HTR-8/SVneo (cell line): ENCODE measurements at regions not wholly inside any gene's neighbourhood (a gene's known extent, or its start where the extent isn't known, plus 50 kb on each side); places are given as distances from the start of the nearest gene placed in this dataset.
"Not testable (repeated sequence)": the region's sequence is repeated elsewhere in the genome, so short reads cannot be mapped to it uniquely, and the experiment has no call there.

Experiments used
- DNase-seq: peaks from one replicate; pipeline ENCODE4 v3.0.0; 2011; ENCODE audit warnings: low spot score, mixed read lengths; ENCODE audit not compliant: insufficient read length
- FAIRE-seq: peaks from 2 replicates; lab custom pipeline; 2011; peaks lifted over from hg19 to GRCh38; lab: Jason Lieb, UNC

DNA sequence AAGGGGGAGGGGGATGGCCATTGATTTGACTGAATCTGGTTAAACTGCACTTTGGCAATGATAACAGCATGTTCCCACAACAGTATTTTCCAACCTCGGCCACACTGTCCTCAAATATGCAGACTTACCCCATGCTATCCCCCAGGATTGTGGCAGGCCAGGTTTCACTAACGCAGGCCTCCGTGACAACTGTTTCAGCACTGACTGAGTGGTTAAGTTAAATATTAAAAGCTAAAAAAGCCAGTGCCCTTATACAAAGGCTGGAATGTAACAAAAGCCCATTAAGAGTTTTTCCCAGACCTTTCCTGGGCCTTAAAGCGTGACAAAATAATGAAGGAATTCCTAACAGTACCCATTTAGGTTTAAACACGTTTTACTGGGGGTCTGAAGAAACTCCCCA is 202.9 kb downstream of the USP25 start:
- DNase-seq (no peak), FAIRE-seq (no peak)

GRCh38 chr21:15935530-15935929 is 205.7 kb downstream of the USP25 start:
- FAIRE-seq (no peak), DNase-seq (no peak)

- FAIRE-seq (no peak), DNase-seq (no peak)
Measured at GRCh38 chr21:15943009-15943666, 213.4 kb downstream of the USP25 start.

DNA sequence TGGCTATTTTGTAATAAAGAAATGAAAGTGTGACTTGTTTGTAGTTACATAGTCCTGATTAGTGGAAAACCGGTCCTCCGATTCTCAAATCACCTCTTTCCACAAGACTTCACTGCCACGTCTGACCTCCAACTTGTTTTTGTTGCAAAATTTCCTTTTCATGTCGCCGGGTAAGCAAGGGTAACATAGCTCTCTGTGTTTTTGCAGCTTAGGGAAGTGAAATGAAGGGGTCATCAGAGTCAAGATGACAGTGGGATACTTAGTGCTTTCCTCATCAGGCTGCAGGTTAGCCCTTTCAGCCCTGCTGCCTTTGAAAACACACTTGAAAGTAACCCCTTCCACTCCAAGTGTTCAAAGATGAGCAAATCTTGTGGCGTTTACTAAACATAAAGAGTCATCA is 217.9 kb downstream of the USP25 start:
- FAIRE-seq (no peak), DNase-seq (no peak)

- DNase-seq, result no peak
- FAIRE-seq, result no peak
Measured at GRCh38 chr21:15953551-15954116, 223.9 kb downstream of the USP25 start.

DNA sequence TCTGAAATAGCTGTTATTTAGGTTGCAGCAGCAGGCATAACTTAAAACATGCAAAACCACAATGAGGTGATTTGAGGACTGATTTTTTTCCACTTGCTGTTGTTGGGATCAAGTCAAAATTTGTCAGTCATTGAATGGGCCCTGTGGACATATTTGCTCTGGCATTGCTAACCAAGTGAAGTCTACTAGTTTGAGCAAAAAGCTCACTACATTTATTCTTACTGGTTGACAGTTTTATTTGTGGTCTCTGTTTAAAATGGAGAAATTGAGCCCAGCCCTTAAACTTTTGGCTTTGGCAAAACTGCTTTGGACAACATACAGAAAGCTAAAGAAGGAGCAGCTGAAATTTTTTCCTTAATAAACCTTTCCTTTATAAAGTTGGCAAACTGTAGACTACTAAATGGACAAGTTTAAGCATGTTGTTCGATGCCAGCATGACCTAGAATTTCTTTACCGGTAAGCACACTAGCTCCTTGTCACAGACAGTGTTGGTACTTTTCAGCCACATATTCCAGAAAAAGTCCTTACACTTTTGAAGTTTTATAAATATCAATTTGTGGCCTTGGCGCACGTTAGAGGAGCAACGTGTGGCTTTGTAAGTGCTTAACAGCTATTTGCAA is 234.6 kb downstream of the USP25 start:
- DNase-seq (no peak), FAIRE-seq (no peak)

- FAIRE-seq (no peak), DNase-seq (no peak)
Measured at GRCh38 chr21:15966231-15966630, 236.4 kb downstream of the USP25 start.

DNA sequence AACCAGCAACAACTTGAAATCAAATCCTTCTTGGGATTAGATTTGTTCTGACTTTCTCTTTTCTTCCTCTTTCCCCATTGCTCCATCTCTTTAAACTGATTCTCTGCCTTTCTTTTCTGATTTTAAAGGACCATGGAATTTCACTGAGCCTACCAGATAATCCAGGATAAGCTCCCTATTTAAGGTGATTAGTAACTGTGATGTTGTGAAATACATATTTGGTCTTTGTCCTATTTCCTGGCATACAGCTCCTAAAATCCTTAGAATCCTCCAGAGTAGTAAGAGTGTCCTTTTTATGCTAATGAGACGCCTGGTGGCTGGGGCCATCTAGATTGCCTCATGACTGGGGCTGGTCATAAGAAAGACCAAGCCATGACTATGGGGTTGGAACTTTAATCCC is 236.9 kb downstream of the USP25 start:
- no peak for FAIRE-seq
- DNase-seq, result no peak

DNA sequence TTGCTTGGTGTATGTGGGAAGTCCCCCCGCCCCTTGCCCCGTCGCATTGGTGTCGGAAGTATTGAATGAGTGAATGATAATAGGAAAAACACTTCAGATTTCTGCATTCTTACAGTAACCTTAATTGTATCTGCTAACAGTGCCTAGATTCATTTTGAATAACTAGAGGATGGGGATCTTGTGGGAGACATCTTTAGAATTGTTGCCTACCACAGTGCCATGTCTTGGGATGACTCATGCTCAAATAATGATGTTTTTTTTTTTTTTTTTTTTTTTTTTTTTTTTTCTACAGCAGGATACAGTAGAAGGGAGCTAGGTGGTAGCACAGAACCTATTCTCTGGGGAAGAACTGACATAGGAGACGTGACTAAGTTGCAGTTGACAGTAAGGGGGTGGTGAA is 237.9 kb downstream of the USP25 start:
- FAIRE-seq (no peak), DNase-seq (peak; percentile 34)

DNA sequence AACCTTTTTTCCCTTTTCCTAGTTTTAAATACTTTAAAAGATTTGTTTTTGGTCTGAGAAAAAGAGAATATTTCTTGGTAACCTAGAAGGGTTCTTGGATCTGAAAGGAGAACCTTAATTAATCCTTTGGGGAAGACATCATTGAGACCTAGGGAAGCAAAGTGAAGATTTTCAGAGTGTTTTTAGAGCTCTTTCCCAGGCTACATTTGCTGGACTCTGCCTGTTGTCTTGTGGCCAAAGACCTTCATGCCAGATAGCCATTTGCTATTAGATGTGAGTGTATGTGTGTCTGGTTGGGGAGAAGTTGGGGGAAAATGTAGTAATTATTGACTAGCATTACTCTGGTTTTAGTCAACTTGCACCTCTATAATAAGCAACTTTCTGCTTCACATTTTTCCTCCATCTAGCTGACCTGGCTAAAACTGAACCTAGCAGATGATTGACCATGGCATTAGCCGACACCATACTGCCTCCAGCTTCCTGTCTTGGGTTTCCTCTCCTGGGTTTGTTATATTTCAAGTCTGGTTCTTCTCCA is 239.1 kb downstream of the USP25 start:
- DNase-seq (no peak), FAIRE-seq (no peak)

DNA sequence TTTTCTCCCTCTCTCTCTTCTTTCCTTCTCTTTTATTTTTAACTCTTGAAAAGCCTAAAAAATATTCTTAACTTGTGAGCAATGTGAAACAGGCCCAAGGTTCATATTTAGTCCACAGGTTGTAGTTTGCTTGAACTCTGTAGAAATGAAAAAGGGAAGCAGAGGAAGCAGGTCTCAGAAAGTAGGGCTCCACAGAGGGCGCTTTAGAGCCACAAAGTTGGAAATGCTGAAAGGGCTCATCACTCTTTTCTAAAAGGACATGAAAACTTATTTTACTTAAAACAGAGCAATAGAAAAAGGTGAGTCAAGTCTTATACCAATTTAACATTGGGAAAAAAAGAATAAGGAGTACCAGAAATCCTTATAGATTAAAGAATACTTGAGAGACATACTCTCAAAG is 247.0 kb downstream of the USP25 start:
- DNase-seq (no peak), FAIRE-seq (no peak)

DNA sequence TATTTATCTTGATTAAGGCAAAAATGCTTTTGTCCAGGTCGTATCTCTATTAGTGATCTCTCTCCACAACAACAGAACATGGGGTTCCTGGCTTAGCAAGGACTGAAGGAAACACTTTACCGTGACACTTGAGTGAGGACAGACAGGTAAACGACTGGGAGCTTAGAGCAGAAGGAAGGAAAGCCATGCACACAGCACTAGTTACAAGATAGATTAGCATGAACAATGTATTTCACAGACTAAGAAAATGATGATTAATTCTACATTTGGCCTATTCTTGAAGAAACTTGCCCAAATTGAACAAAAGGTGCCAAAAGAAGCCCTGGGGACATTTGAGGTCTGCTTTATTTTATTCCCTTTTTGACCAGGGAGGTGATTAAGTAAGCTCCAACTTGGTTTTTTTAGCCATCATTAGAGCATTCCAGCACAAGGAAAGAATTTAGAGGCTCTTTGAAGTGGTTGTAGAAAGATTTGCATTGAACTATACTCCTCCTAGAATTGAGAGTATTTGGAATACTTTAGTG is 248.5 kb downstream of the USP25 start:
- no peak for DNase-seq
- FAIRE-seq, result no peak

- DNase-seq, FAIRE-seq: not testable (repeated sequence)
Measured at GRCh38 chr21:15979493-15979892, 249.7 kb downstream of the USP25 start.

DNA sequence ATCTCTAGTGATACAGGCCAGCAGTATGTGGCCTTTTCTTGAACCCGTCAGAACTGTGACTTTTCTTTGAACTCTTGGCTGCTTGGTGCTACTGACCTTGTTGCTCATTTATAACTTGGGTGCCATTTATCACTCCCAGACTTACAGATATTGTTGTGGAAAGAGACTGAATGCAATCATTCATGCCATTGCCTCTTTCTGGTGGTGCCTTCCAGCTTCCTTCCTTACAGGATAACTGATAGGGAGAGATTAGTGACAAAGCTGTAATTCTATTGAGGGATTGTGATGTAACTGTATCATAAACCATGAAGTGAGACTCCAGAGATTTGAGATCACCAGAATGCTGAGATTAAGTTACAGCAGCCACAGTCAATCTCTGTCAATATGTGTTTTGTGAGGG is 256.5 kb downstream of the USP25 start:
- FAIRE-seq, result no peak

GRCh38 chr21:15992171-15992570 is 262.4 kb downstream of the USP25 start:
- no peak for DNase-seq

More for the DNA sequence above, 256.5 kb downstream of the USP25 start:
- DNase-seq, result no peak

DNA sequence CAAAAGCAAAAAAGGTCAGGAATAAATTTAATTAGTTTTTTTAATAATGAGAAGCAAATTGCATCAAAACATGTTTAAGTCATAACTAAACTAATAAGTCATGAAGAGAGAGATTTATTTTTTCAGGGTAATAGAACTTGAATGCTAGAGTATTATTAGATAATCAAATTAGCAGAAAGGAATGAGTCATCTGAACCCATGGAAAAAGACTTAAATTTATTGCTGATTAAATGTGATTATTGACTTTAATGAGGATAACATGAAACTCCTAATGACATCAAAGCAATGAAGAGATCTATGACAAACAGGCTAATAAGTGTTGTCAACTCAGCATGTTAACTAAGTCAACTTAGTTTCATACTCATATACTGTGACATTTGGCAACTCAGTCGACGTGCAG is 264.2 kb downstream of the USP25 start:
- no peak for FAIRE-seq
- no peak for DNase-seq

More at GRCh38 chr21:15992171-15992570, 262.4 kb downstream of the USP25 start:
- FAIRE-seq, result no peak

DNA sequence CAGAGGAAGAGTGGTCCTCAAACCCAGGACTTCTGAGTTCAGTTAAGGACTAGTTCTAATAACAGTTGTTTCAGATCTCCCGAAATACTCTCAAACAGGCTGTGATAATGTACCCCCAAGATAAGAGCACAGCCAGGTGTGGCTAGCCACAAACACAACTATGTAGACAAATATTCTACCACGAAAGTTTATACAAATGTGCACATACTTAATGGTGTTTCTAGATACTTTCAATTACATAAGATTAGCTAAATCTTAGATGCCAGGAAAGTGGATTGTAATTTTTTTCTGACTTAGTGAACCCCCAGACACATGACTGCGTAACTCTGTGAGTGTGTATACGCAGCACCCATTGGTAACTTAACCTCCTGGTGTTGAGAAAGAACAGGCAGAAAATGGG is 270.0 kb downstream of the USP25 start:
- no peak for DNase-seq
- no peak for FAIRE-seq

DNA sequence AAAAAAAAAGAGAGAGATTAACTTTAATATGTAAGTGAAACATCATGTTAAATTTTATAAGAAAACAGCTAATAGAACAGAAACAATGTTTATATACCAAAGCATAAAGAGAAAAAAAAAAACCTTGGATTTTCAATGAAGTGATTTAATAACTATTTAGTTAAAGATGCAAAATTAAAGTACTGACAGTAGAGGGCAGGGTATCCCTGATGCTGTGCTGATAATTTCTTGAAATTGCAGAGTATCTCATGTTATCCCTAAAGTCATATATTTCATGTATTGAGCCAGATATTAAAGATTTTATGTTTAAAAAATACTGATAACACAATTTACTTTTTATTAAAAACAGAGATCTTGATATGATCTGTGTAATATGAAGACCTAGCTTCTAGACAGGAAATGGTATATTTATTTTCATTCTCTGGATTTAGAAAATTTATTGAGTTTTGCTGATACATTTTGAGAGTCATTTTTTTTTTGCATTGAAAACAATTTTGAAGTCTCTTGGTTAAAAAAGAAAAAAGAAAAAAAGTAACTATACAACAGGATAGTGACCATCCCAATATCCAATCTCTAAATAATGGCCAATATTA is 273.2 kb downstream of the USP25 start:
- FAIRE-seq (no peak), DNase-seq (peak; percentile 10)

DNA sequence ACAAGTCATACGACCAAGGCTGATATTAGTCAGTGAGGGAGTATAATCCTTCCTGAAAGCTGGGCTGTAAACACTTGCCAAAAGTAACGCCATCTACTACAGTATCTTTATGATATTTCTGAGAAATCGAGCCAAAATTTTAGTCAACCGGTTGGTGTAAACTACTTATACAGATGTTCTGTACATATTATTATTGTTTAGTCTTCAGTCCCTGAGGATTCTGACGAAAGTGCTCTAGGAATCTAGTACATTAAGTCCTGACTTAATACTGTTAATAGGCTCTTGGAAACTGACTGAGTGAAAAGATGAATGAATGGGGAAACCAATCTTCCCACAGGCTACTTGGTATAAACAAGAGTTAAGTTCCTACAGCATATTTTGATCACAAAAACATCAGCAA is 274.3 kb downstream of the USP25 start:
- no peak for FAIRE-seq
- DNase-seq, result no peak

DNA sequence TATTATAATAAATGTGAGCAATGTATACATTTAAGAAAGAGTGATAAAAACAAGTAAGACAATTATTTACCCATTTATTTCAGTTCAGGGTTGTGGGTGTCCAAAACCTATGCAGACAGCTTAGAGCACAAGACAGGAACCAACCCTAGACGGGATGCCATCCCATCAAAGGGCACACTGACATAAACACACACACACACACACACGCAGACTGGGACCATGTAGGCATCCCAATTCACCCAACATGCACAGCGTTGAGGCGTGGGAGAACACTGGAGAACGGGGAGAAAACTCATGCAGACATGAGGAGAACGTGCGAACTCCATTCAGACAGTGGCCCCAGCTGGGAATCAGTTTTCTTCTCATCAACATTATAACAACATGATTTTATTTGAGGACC is 274.7 kb downstream of the USP25 start:
- DNase-seq, result no peak
- no peak for FAIRE-seq

- no peak for FAIRE-seq
- no peak for DNase-seq
Measured at GRCh38 chr21:16005996-16006395, 276.2 kb downstream of the USP25 start.
